Esophagus squamous epithelium (tissue), 5 donors: ENCODE measurements at regions not wholly inside any gene's neighbourhood (a gene's known extent, or its start where the extent isn't known, plus 50 kb on each side); places are given as distances from the start of the nearest gene placed in this dataset.

Experiments used
- DNase-seq: peaks from one replicate; lab custom pipeline; 2025; lab: John Stamatoyannopoulos, UW
- H3K27ac ChIP-seq, 4 donors: fragments of 200-600 bp; sonication (generic); one replicate each; pipeline ENCODE4 v1.5.1; 2016 to 2019; ENCODE audit warnings: mild to moderate bottlenecking in 1 of 4
- H3K27me3 ChIP-seq, 4 donors: fragments of 200-600 bp; sonication (generic); 1 replicate in 3 of 4; 2 replicates in 1 of 4; pipeline versions ENCODE4 v1.5.1 to v1.6.0; 2017 to 2021; ENCODE audit warnings: antibody characterized with exemption in 1 of 4
- H3K36me3 ChIP-seq, 3 donors: fragments of 200-600 bp; sonication (generic); one replicate each; pipeline ENCODE4 v1.5.1; 2016 to 2019
- H3K4me1 ChIP-seq, 3 donors: fragments of 200-600 bp; sonication (generic); one replicate each; pipeline ENCODE4 v1.5.1; 2017 to 2019
- H3K4me3 ChIP-seq, 4 donors: fragments of 200-600 bp; sonication (generic); 1 replicate in 3 of 4; 2 replicates in 1 of 4; pipeline ENCODE4 v1.5.1; 2016 to 2019; ENCODE audit warnings: mild to moderate bottlenecking in 2 of 4, moderate library complexity in 1 of 4
- H3K9me3 ChIP-seq, 3 donors: fragments of 200-600 bp; sonication (generic); one replicate each; pipeline ENCODE4 v1.5.1; 2016 to 2019
- POLR2A ChIP-seq, 4 donors: fragments of 450-650 bp; IDR thresholded peaks; one replicate each; pipeline ENCODE4 v1.6.1; 2017; ENCODE audit warnings: antibody characterized with exemption in 4 of 4, mild to moderate bottlenecking in 4 of 4, moderate library complexity in 3 of 4
- WGBS, 2 donors: methylation state at CpG; one replicate each; pipeline ENCODE4 v1.1.5; 2018; 5-methylcytosine and 5-hydroxymethylcytosine counted together
- intact Hi-C: fragments of 100-400 bp; cut with DNase I; formaldehyde crosslinking; loops from one replicate; pipeline ENCODE4 v1.15.0; 2022
- TF ChIP-seq, protein P1 (sequence below), 6 experiments: fragments of 450-650 bp in 4 of 6; fragments of 200-600 bp in 2 of 6; sonication (generic) in 2 of 6; IDR thresholded peaks; one replicate each; pipeline ENCODE4 v1.5.1; 2016 to 2019; ENCODE audit warnings: antibody characterized with exemption in 6 of 6, mild to moderate bottlenecking in 4 of 6, moderate library complexity in 4 of 6
- donor health status: DM: yes; HTN: yes; CAD: no.

DNA sequence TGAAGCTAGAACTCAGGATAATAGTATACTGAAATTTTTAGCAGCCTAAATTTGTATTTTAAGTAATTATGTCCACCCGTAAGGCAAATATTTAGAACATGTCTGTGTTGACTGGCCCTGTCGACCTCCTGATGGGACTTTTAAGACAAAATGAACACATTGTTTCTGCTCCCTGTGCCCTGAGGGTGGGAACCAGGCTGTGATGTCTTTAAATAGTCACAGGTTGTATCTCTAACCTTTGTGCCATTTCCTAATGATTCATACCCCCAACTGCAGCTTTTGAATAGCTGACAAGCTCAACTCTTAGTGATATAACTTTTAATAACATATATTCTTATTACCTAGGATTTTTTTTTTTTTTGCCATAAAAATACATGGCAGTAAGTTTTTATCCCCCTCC is 494.9 kb upstream of the AKR1E2 start:
- WGBS, 2 donors = 60 to 64% methylated on average over 2 of the region's 2 CpGs
- no peak overlapping the region for H3K4me3 ChIP-seq
- no peaks in the 10 kb centered on the region for H3K36me3 ChIP-seq
- intact Hi-C loops = no loop called here
- H3K9me3 ChIP-seq = peaks cover 0 to 7% (median 3%) of the 10 kb centered on the region in 3 donors
- TF ChIP-seq, protein P1, sequence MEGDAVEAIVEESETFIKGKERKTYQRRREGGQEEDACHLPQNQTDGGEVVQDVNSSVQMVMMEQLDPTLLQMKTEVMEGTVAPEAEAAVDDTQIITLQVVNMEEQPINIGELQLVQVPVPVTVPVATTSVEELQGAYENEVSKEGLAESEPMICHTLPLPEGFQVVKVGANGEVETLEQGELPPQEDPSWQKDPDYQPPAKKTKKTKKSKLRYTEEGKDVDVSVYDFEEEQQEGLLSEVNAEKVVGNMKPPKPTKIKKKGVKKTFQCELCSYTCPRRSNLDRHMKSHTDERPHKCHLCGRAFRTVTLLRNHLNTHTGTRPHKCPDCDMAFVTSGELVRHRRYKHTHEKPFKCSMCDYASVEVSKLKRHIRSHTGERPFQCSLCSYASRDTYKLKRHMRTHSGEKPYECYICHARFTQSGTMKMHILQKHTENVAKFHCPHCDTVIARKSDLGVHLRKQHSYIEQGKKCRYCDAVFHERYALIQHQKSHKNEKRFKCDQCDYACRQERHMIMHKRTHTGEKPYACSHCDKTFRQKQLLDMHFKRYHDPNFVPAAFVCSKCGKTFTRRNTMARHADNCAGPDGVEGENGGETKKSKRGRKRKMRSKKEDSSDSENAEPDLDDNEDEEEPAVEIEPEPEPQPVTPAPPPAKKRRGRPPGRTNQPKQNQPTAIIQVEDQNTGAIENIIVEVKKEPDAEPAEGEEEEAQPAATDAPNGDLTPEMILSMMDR (IDR thresholded peaks at IDR 0.05) = no peak
- no peak for TF ChIP-seq POLR2A (IDR thresholded peaks at IDR 0.05)
- DNase-seq = no peak
- H3K27me3 ChIP-seq = no peaks in the 10 kb centered on the region
- no peak overlapping the region for H3K27ac ChIP-seq
- H3K4me1 ChIP-seq = no peaks in the 10 kb centered on the region

DNA sequence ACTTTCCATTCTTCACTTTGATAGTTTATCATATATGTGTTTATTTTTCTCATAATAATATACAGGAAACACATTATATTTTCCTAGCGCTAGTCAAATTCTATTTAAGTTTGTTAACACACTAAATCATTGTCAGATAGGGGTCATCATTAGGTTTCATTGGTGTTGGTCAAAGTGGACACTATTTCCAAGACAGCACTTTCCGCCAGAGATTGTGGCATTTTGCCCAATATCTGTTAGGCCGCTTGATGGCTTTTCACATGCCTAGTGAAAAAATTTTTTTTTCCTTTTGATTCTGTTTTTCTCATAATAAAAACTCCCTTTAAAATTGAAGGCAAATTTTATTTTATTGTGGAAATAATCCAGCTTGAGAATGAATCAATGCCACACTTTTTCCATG is 495.4 kb upstream of the AKR1E2 start:
- 82 to 95% methylated on average over 3 of the region's 3 CpGs for WGBS, 2 donors
- intact Hi-C loops = no loop called here
- DNase-seq = no peak

GRCh38 chr10:4329225-4329624 is 496.8 kb upstream of the AKR1E2 start:
- 81 to 93% methylated on average over 3 of the region's 3 CpGs for WGBS, 2 donors
- no peak for TF ChIP-seq POLR2A (IDR thresholded peaks at IDR 0.05)
- TF ChIP-seq, protein P1 (IDR thresholded peaks at IDR 0.05) = no peak
- H3K27ac ChIP-seq = no peak overlapping the region
- no peaks in the 10 kb centered on the region for H3K4me1 ChIP-seq
- no peak overlapping the region for H3K4me3 ChIP-seq
- intact Hi-C loops = no loop called here
- no peaks in the 10 kb centered on the region for H3K36me3 ChIP-seq
- H3K9me3 ChIP-seq = peaks cover 0 to 7% (median 3%) of the 10 kb centered on the region in 3 donors
- no peaks in the 10 kb centered on the region for H3K27me3 ChIP-seq
- DNase-seq = no peak

More for the DNA sequence above, 495.4 kb upstream of the AKR1E2 start:
- Histone ChIP-seq H3K4me3 (no peak overlapping the region), H3K36me3 (no peaks in the 10 kb centered on the region), H3K9me3 (peaks cover 0 to 7% (median 3%) of the 10 kb centered on the region in 3 donors), H3K27ac (no peak overlapping the region), H3K27me3 (no peaks in the 10 kb centered on the region), H3K4me1 (no peaks in the 10 kb centered on the region)
- TF ChIP-seq, protein P1 (IDR thresholded peaks at IDR 0.05) = no peak
- TF ChIP-seq POLR2A (IDR thresholded peaks at IDR 0.05) = no peak

GRCh38 chr10:4326647-4327046 is 499.4 kb upstream of the AKR1E2 start:
- intact Hi-C loops = no loop called here

GRCh38 chr10:4319870-4320367 is 506.1 kb upstream of the AKR1E2 start:
- no peaks in the 10 kb centered on the region for H3K27me3 ChIP-seq
- no peak overlapping the region for H3K4me3 ChIP-seq
- H3K36me3 ChIP-seq = no peaks in the 10 kb centered on the region
- H3K27ac ChIP-seq = no peak overlapping the region
- H3K4me1 ChIP-seq = peaks cover 0 to 6% (median 0%) of the 10 kb centered on the region in 3 donors
- no peaks in the 10 kb centered on the region for H3K9me3 ChIP-seq
- 81 to 88% methylated on average over 8 of the region's 8 CpGs for WGBS, 2 donors
- no peak for TF ChIP-seq POLR2A (IDR thresholded peaks at IDR 0.05)
- TF ChIP-seq, protein P1 (IDR thresholded peaks at IDR 0.05) = no peak
- DNase-seq = no peak
- intact Hi-C loops = no loop called here

More at GRCh38 chr10:4326647-4327046, 499.4 kb upstream of the AKR1E2 start:
- Histone ChIP-seq H3K4me3 (no peak overlapping the region), H3K36me3 (no peaks in the 10 kb centered on the region), H3K27me3 (no peaks in the 10 kb centered on the region), H3K4me1 (no peaks in the 10 kb centered on the region), H3K9me3 (no peaks in the 10 kb centered on the region), H3K27ac (no peak overlapping the region)
- no peak for DNase-seq
- no peak for TF ChIP-seq POLR2A (IDR thresholded peaks at IDR 0.05)
- TF ChIP-seq, protein P1 (IDR thresholded peaks at IDR 0.05) = no peak
- 93% methylated on average over 4 to 5 of the region's 5 CpGs for WGBS, 2 donors
